ENCODE measurements at regions not wholly inside any gene's neighbourhood (a gene's known extent, or its start where the extent isn't known, plus 50 kb on each side); places are given as distances from the start of the nearest gene placed in this dataset.

GRCh38 chr14:87229131-87229530, 763.9 kb downstream of the GALC start:
- H3K27ac Mint-ChIP-seq: no peak overlapping the region
- DNase-seq: no peak
- no peak overlapping the region for H3K4me3 ChIP-seq (ENCODE audit: low read length)
- peaks cover 84% of the 10 kb centered on the region for H3K36me3 ChIP-seq (ENCODE audit: control insufficient read depth, insufficient read depth, low read length)
- no peak overlapping the region for H3K27ac ChIP-seq (ENCODE audit: low read depth, low read length)
- no CpG with 5 or more reads among the region's 1 CpG for WGBS, 2 experiments (ENCODE audit: insufficient coverage in 1 of 2, insufficient read length in 1 of 2)
- no peak overlapping the region for H3K9ac ChIP-seq (ENCODE audit: extremely low read depth, low read length, poor library complexity, severe bottlenecking)
- no peaks in the 10 kb centered on the region for H3K27me3 ChIP-seq (ENCODE audit: control insufficient read depth, insufficient read depth, low read length, poor library complexity, severe bottlenecking)
- H3K36me3 Mint-ChIP-seq (ENCODE audit: low read depth): peaks cover 81% of the 10 kb centered on the region
- H3K27me3 Mint-ChIP-seq (ENCODE audit: insufficient read depth): no peaks in the 10 kb centered on the region
- no peaks in the 10 kb centered on the region for H3K4me1 ChIP-seq (ENCODE audit: control insufficient read depth, insufficient read depth, low read length)
- peaks cover 23% of the 10 kb centered on the region for H3K4me1 Mint-ChIP-seq
- H3K4me3 Mint-ChIP-seq: no peak overlapping the region
- H3K9me3 Mint-ChIP-seq: peaks cover 24% of the 10 kb centered on the region
- H3K9me3 ChIP-seq (ENCODE audit: control insufficient read depth, low read length): peaks cover 29% of the 10 kb centered on the region
- TF ChIP-seq CTCF (conservative IDR thresholded peaks at IDR 0.05): no peak

- Mint-ChIP-seq H3K27me3 (ENCODE audit: insufficient read depth) (no peaks in the 10 kb centered on the region), H3K27ac (peak overlapping the region; percentile 21), H3K4me3 (no peak overlapping the region), H3K9me3 (peaks cover 3% of the 10 kb centered on the region), H3K36me3 (ENCODE audit: low read depth) (peaks cover 42% of the 10 kb centered on the region), H3K4me1 (no peaks in the 10 kb centered on the region)
- Histone ChIP-seq H3K9ac (ENCODE audit: extremely low read depth, low read length, poor library complexity, severe bottlenecking) (no peak overlapping the region), H3K36me3 (ENCODE audit: control insufficient read depth, insufficient read depth, low read length) (peaks cover 14% of the 10 kb centered on the region), H3K9me3 (ENCODE audit: control insufficient read depth, low read length) (no peaks in the 10 kb centered on the region), H3K27me3 (ENCODE audit: control insufficient read depth, insufficient read depth, low read length, poor library complexity, severe bottlenecking) (no peaks in the 10 kb centered on the region), H3K27ac (ENCODE audit: low read depth, low read length) (no peak overlapping the region), H3K4me3 (ENCODE audit: low read length) (no peak overlapping the region), H3K4me1 (ENCODE audit: control insufficient read depth, insufficient read depth, low read length) (no peaks in the 10 kb centered on the region)
- DNase-seq: no peak
- TF ChIP-seq CTCF (conservative IDR thresholded peaks at IDR 0.05): no peak
- 92% methylated on average over 3 of the region's 3 CpGs; no CpG with 5 or more reads in 1 of the 2 experiments for WGBS, 2 experiments (ENCODE audit: insufficient coverage in 1 of 2, insufficient read length in 1 of 2)
These were observed 776.0 kb downstream of the GALC start for GRCh38 chr14:87217023-87217422.

DNA sequence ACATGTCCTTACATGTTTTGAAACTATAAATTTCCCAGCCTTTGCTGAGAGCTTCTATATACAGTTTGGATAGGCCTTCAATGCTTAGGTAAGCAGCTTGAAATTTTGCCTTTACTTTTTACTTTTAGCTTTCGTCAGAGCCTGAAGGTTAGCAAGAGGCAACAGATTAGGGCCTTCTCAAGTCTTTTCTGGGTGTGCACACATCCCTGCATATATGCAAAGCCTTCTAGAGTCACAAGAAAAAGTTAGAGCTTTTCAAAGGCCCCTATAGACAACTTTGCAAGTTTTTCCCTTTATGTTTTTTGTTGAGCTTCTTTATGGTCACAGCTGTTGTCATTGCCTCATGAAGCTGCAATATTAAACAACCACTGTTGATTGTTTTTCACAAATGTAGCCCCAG, 778.4 kb downstream of the GALC start:
- H3K36me3 ChIP-seq (ENCODE audit: control insufficient read depth, insufficient read depth, low read length): peaks cover 14% of the 10 kb centered on the region
- Mint-ChIP-seq H3K9me3 (no peaks in the 10 kb centered on the region), H3K36me3 (ENCODE audit: low read depth) (peaks cover 28% of the 10 kb centered on the region), H3K27ac (no peak overlapping the region), H3K27me3 (ENCODE audit: insufficient read depth) (no peaks in the 10 kb centered on the region), H3K4me3 (no peak overlapping the region), H3K4me1 (no peaks in the 10 kb centered on the region)
- H3K9me3 ChIP-seq (ENCODE audit: control insufficient read depth, low read length): no peaks in the 10 kb centered on the region
- no peak overlapping the region for H3K4me3 ChIP-seq (ENCODE audit: low read length)
- DNase-seq: no peak
- H3K27me3 ChIP-seq (ENCODE audit: control insufficient read depth, insufficient read depth, low read length, poor library complexity, severe bottlenecking): no peaks in the 10 kb centered on the region
- no peak overlapping the region for H3K9ac ChIP-seq (ENCODE audit: extremely low read depth, low read length, poor library complexity, severe bottlenecking)
- 95 to 100% methylated on average over 1 of the region's 1 CpG for WGBS, 2 experiments (ENCODE audit: insufficient coverage in 1 of 2, insufficient read length in 1 of 2)
- no peaks in the 10 kb centered on the region for H3K4me1 ChIP-seq (ENCODE audit: control insufficient read depth, insufficient read depth, low read length)
- H3K27ac ChIP-seq (ENCODE audit: low read depth, low read length): no peak overlapping the region
- TF ChIP-seq CTCF (conservative IDR thresholded peaks at IDR 0.05): no peak

All from endodermal cell (in vitro differentiated cells).